Activated T-helper 1 cell treated with anti-CD3 and anti-CD28 coated beads, Interleukin-12 subunit alpha, Interleukin-12 subunit beta, Interleukin-2, Interleukin-4 antibody, amounts not matched to agents 30 ng/mL and 10 ng/mL and 1 ng/mL, durations not matched to agents 14 hours and 24 hours and 36 hours (primary cell): ENCODE measurements at regions not wholly inside any gene's neighbourhood (a gene's known extent, or its start where the extent isn't known, plus 50 kb on each side); places are given as distances from the start of the nearest gene placed in this dataset.

Source experiments
- DNase-seq: peaks from one replicate; pipeline ENCODE4 v3.0.0; 2021; ENCODE audit warnings: low spot score
- H3K27ac Mint-ChIP-seq: one replicate; pipeline ENCODE4 v1.8.0; 2021; ENCODE audit warnings: mild to moderate bottlenecking, mixed read lengths
- H3K27me3 Mint-ChIP-seq: one replicate; pipeline ENCODE4 v1.8.0; 2022; ENCODE audit warnings: mild to moderate bottlenecking, moderate library complexity, mixed read lengths; ENCODE audit not compliant: insufficient read depth
- H3K36me3 Mint-ChIP-seq: one replicate; pipeline ENCODE4 v1.8.0; 2021; ENCODE audit warnings: low read depth, mixed read lengths
- H3K4me1 Mint-ChIP-seq: one replicate; pipeline ENCODE4 v1.8.0; 2021; ENCODE audit warnings: low read depth, mixed read lengths
- H3K4me3 Mint-ChIP-seq: one replicate; pipeline ENCODE4 v1.8.0; 2021; ENCODE audit warnings: mild to moderate bottlenecking, moderate library complexity, mixed read lengths
- H3K9me3 Mint-ChIP-seq: one replicate; pipeline ENCODE4 v1.8.0; 2021; ENCODE audit warnings: mixed read lengths
- intact Hi-C: fragments of 100-400 bp; cut with micrococcal nuclease; formaldehyde crosslinking; loops from one replicate; pipeline ENCODE4 v1.15.1; 2024

- H3K27ac Mint-ChIP-seq, result no peak overlapping the region
- intact Hi-C loops, result no loop called here
- no peaks in the 10 kb centered on the region for H3K27me3 Mint-ChIP-seq
- H3K4me3 Mint-ChIP-seq, result no peak overlapping the region
- no peaks in the 10 kb centered on the region for H3K36me3 Mint-ChIP-seq
- DNase-seq, result no peak
- no peaks in the 10 kb centered on the region for H3K4me1 Mint-ChIP-seq
- H3K9me3 Mint-ChIP-seq, result peaks cover 6% of the 10 kb centered on the region
Observed at GRCh38 chr12:118520214-118521035, 144.1 kb downstream of the SUDS3 start.

- H3K36me3 Mint-ChIP-seq, result no peaks in the 10 kb centered on the region
- H3K9me3 Mint-ChIP-seq, result peaks cover 6% of the 10 kb centered on the region
- no peaks in the 10 kb centered on the region for H3K27me3 Mint-ChIP-seq
- no peak for DNase-seq
- no peak overlapping the region for H3K4me3 Mint-ChIP-seq
- intact Hi-C loops, result no loop called here
- H3K27ac Mint-ChIP-seq, result no peak overlapping the region
- H3K4me1 Mint-ChIP-seq, result no peaks in the 10 kb centered on the region
Observed at GRCh38 chr12:118521036-118521370, 144.6 kb downstream of the SUDS3 start.

- Mint-ChIP-seq H3K27me3 (no peaks in the 10 kb centered on the region), H3K36me3 (no peaks in the 10 kb centered on the region), H3K4me3 (no peak overlapping the region), H3K9me3 (no peaks in the 10 kb centered on the region), H3K27ac (no peak overlapping the region), H3K4me1 (no peaks in the 10 kb centered on the region)
- intact Hi-C loops, result no loop called here
- no peak for DNase-seq
Observed at GRCh38 chr12:118524446-118524845, 148.1 kb downstream of the SUDS3 start.

- intact Hi-C loops, result no loop called here
- no peaks in the 10 kb centered on the region for H3K4me1 Mint-ChIP-seq
- peaks cover 5% of the 10 kb centered on the region for H3K9me3 Mint-ChIP-seq
- no peak for DNase-seq
- no peaks in the 10 kb centered on the region for H3K27me3 Mint-ChIP-seq
- H3K36me3 Mint-ChIP-seq, result no peaks in the 10 kb centered on the region
- no peak overlapping the region for H3K4me3 Mint-ChIP-seq
- no peak overlapping the region for H3K27ac Mint-ChIP-seq
Observed at GRCh38 chr12:118525216-118525615, 148.9 kb downstream of the SUDS3 start.

GRCh38 chr12:118526255-118527095, 150.1 kb downstream of the SUDS3 start:
- H3K9me3 Mint-ChIP-seq, result peaks cover 5% of the 10 kb centered on the region
- H3K36me3 Mint-ChIP-seq, result no peaks in the 10 kb centered on the region
- intact Hi-C loops, result no loop called here
- no peak for DNase-seq
- no peaks in the 10 kb centered on the region for H3K27me3 Mint-ChIP-seq
- no peak overlapping the region for H3K27ac Mint-ChIP-seq
- no peak overlapping the region for H3K4me3 Mint-ChIP-seq
- no peaks in the 10 kb centered on the region for H3K4me1 Mint-ChIP-seq

GRCh38 chr12:118527310-118527709, 151.0 kb downstream of the SUDS3 start:
- no peaks in the 10 kb centered on the region for H3K36me3 Mint-ChIP-seq
- no peaks in the 10 kb centered on the region for H3K4me1 Mint-ChIP-seq
- intact Hi-C loops, result no loop called here
- no peak overlapping the region for H3K27ac Mint-ChIP-seq
- no peak overlapping the region for H3K4me3 Mint-ChIP-seq
- H3K9me3 Mint-ChIP-seq, result peaks cover 5% of the 10 kb centered on the region
- no peaks in the 10 kb centered on the region for H3K27me3 Mint-ChIP-seq
- DNase-seq, result no peak

GRCh38 chr12:118528625-118529024, 152.3 kb downstream of the SUDS3 start:
- no peaks in the 10 kb centered on the region for H3K27me3 Mint-ChIP-seq
- H3K4me1 Mint-ChIP-seq, result no peaks in the 10 kb centered on the region
- H3K27ac Mint-ChIP-seq, result no peak overlapping the region
- no peak overlapping the region for H3K4me3 Mint-ChIP-seq
- intact Hi-C loops, result no loop called here
- H3K9me3 Mint-ChIP-seq, result peaks cover 5% of the 10 kb centered on the region
- H3K36me3 Mint-ChIP-seq, result no peaks in the 10 kb centered on the region
- DNase-seq, result no peak

- Mint-ChIP-seq H3K4me1 (no peaks in the 10 kb centered on the region), H3K9me3 (peaks cover 5% of the 10 kb centered on the region), H3K27ac (no peak overlapping the region), H3K4me3 (no peak overlapping the region), H3K27me3 (no peaks in the 10 kb centered on the region), H3K36me3 (no peaks in the 10 kb centered on the region)
- no peak for DNase-seq
- intact Hi-C loops, result no loop called here
Observed at GRCh38 chr12:118534003-118534402, 157.6 kb downstream of the SUDS3 start.

GRCh38 chr12:118536306-118536906, 160.1 kb downstream of the SUDS3 start:
- no peak for DNase-seq
- Mint-ChIP-seq H3K36me3 (no peaks in the 10 kb centered on the region), H3K9me3 (no peaks in the 10 kb centered on the region), H3K4me3 (no peak overlapping the region), H3K4me1 (no peaks in the 10 kb centered on the region), H3K27ac (no peak overlapping the region), H3K27me3 (no peaks in the 10 kb centered on the region)
- intact Hi-C loops, result no loop called here

GRCh38 chr12:118537481-118537917, 161.1 kb downstream of the SUDS3 start:
- Mint-ChIP-seq H3K27me3 (no peaks in the 10 kb centered on the region), H3K27ac (no peak overlapping the region), H3K36me3 (no peaks in the 10 kb centered on the region), H3K9me3 (no peaks in the 10 kb centered on the region), H3K4me3 (no peak overlapping the region), H3K4me1 (no peaks in the 10 kb centered on the region)
- DNase-seq, result no peak
- intact Hi-C loops, result no loop called here

- Mint-ChIP-seq H3K9me3 (no peaks in the 10 kb centered on the region), H3K27ac (no peak overlapping the region), H3K4me1 (no peaks in the 10 kb centered on the region), H3K27me3 (no peaks in the 10 kb centered on the region), H3K36me3 (no peaks in the 10 kb centered on the region), H3K4me3 (no peak overlapping the region)
- intact Hi-C loops, result no loop called here
- no peak for DNase-seq
Observed at GRCh38 chr12:118541071-118541470, 164.7 kb downstream of the SUDS3 start.

- no peak for DNase-seq
- Mint-ChIP-seq H3K27ac (no peak overlapping the region), H3K36me3 (no peaks in the 10 kb centered on the region), H3K4me3 (no peak overlapping the region), H3K4me1 (no peaks in the 10 kb centered on the region), H3K27me3 (no peaks in the 10 kb centered on the region), H3K9me3 (peaks cover 2% of the 10 kb centered on the region)
- intact Hi-C loops, result no loop called here
Observed at GRCh38 chr12:118541934-118542333, 165.6 kb downstream of the SUDS3 start.

- no peak overlapping the region for H3K27ac Mint-ChIP-seq
- no peaks in the 10 kb centered on the region for H3K4me1 Mint-ChIP-seq
- no peaks in the 10 kb centered on the region for H3K27me3 Mint-ChIP-seq
- H3K4me3 Mint-ChIP-seq, result no peak overlapping the region
- no peak for DNase-seq
- peaks cover 4% of the 10 kb centered on the region for H3K9me3 Mint-ChIP-seq
- intact Hi-C loops, result no loop called here
- H3K36me3 Mint-ChIP-seq, result no peaks in the 10 kb centered on the region
Observed at GRCh38 chr12:118543651-118544050, 167.3 kb downstream of the SUDS3 start.
